HG03442 (cell line): ENCODE measurements at regions not wholly inside any gene's neighbourhood (a gene's known extent, or its start where the extent isn't known, plus 50 kb on each side); places are given as distances from the start of the nearest gene placed in this dataset.
"Not testable (repeated sequence)": the region's sequence is repeated elsewhere in the genome, so short reads cannot be mapped to it uniquely, and the experiment has no call there.

Source experiments
- ATAC-seq: cut with Tn5 transposase; IDR thresholded peaks from one replicate; pipeline ENCODE4 v1.9.1; 2021; ENCODE audit warnings: mild to moderate bottlenecking, moderate library complexity; ENCODE audit not compliant: unreplicated experiment

DNA sequence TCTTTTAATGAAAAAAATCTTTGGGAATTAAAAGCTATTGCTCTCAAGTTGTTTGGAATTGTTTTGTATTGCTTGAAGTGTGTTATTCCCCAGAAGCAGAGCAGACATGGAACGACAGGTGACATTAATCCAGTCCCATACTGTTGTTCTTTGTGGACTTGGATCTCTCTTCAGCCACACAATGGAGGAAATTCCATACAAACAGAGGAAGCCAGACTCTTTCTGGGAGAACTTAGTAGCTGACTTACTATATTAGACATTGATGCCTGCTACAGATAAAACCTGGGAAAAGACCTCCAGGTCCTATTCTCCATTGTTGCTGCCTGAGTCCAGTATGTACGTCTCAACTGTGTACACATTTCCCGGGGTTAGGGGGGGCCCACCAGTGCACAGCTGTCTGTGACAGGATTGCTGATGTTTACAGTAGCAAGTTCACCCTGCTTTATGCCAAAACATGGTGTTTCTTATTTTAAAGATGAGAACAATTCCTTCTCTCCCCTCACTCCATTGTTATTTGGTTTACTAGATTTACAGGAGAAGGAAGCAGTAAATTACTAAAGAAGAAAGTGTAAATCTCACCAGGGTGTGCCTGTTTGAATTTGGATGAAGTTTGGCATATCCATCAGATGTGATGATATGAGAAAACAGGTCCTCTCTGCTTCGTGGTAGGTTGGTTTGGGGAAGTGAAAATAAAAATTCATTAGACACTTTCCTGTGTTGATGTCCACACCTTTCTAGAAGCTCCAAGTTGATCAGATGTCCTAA, 142.4 kb upstream of the RBBP8 start:
- ATAC-seq = no peak

DNA sequence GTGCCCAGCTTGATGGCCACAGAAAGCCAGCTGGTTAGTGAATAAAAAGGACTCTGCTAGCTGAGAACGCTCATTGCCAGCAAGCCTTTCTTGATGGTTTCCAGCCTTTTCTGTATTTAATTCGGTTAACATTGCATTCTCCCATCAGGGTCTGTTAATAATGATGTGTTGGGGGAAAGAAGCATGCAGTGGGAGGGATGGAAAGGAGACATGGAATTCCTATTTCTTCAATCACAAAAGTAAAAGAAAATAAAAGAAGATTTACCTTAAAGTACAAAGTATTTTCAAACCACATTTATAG, 141.9 kb upstream of the RBBP8 start:
- ATAC-seq = no peak

DNA sequence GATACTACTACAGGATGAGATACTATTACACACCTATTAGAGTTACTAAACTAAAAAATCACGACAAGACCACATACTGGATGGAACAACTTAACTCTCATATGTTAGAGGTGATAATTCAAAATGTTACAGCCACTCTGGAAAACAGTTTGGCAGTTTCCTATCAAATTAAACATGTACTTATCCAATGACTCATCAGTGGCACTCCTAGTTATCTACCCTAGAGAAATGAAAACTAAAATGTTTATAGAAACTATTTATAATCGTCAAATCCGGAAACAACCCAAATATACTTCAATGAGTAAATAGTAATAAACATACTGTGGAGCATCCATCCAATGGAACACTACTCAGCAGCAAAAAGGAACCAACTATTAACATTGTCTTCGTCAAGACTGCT, 137.0 kb upstream of the RBBP8 start:
- no peak for ATAC-seq

DNA sequence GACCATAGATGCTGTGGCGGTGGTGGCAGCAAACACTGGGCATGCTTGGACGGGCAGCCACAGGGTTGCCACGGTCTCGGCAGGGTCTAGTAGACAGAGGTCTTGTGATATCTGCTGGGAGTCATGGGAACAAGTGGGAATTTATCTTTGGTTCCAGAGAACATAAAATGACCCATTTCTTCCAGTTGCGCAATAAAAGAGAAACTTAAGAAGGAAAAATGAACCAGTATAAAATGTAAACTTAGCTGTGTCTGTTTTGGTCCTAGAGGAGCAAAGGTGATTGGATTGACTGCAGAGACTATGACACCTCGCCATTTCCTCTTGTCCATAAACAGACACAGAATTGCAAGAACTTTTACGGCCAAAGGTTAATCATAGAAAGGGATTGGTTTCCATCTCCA, 132.6 kb upstream of the RBBP8 start:
- no peak for ATAC-seq

DNA sequence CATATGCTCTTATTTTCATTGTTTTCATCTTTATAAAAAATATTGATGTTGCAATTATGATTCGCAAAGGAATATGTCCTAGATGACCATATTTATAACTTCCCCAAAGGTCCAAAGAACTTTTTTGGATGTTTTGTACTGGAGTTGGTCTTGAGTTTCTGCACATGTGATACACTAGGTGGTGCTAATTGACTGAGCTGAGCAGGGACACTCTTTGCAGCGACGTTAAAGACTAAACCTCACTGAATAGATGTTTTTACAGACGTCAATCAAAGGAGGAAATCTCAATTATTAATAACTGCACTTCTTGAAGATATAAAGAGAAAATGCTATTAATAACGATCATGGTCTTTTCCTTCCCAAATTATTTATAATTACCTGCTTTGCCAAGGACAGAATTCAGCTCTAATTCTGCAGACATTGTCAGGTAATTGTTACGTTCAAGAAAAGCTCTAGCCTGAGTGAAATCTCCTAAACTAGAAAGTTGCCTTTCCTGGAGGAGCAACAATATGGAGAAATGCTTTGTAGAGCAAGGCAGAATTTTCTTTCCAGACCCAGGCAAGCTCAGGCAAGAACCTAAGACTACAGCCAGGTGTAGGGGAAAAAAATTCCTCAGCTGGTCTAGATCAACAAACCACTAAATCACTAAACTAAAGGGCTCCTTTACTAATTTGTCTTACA, 119.3 kb upstream of the RBBP8 start:
- ATAC-seq = no peak

DNA sequence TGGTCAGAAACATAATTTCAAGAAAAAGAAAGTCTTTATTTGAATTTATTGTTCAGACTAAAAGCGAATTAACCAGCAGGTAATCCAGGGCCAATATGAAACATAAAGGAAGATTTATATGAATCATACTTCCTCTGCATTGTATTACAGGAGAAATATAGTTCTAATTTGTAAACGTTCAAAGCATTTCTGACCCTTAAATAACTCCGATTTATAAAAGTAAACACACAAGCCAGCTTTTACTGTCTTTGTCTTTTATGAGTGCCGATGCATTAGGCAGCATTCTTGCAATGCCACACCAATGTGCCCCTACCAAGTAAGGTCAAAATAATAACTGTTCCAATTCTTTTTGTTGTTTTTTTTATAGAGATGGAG, 118.8 kb upstream of the RBBP8 start:
- ATAC-seq = no peak

DNA sequence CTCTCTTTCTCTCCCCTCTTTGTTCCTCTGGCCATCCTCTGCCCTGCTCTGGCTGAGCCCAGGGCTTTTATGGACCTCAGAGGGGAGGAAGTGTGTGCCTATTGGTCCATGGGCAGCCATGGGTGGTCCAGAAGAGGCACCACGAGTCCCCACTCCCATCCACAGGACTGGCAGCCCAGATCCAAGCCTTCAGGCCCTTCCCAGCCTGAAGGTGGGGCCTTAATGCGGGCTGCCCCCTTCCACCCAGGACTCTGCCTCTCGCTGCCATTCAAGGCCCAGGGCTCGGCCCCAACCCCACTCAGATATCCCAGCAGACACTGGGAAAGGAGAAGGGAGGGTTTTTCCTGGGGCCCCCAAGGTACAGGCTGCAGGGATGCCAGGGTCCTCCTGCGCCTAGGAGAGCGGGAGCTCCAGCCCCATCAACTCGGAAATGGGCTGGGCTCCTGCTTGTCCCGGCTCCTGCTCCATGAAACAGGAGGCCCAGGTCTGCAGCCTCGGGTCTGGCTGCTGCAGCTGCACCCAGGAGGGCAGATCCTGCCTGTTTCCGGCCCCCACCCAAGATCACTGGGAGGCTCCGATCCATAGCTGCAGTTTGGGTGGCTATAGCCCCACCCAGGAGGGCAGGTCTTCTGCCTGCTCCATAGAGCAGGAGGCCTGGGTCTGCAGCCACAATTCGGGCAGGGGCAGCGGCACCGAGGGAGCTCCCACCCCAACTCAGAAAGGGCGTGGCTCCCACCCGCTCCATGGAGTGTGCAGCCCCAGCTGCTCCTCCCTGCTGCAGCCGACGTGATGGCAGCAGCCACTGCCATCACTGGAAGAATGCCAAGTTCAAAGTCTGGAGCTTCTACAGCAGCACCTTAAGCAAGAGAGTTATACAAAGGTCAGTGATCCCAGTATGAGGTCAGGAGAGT, 116.6 kb upstream of the RBBP8 start:
- no peak for ATAC-seq

DNA sequence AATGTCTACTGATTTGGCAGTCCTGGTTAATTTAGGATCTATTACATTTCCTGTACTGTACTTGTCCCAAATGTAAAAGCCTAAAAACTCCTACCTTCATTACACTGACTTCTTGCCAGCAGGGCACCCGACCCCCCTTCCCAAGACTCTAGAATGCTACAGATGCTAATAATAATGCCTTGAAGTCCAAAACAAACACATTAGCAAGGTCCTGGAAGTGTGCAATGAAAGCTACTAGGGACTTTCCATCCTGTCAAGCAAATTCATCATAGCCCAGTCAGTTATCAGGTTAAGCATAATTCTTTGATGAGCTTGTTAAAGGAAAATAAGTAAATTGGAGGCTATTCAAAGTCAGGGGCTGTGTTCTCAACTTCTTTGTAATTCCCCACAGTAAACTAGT, 115.3 kb upstream of the RBBP8 start:
- no peak for ATAC-seq

DNA sequence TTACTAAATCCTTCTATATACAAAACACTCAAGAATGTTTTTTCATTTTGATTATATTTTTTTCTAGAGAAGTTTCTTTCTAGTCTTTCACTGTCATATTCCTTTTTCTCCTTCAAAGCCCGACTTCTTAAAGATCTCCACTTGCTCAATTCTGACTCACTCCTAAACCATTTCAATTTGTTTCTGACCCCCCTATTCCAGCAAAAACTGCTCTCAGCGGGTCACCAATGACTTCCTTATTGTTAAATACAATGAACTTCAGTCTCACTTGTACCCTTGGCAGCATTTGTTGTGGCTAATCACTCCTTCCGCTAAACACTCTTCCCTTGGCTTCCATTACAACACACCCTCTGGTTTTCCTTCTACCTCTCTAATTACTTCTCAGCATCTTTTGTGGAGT, 111.1 kb upstream of the RBBP8 start:
- no peak for ATAC-seq

DNA sequence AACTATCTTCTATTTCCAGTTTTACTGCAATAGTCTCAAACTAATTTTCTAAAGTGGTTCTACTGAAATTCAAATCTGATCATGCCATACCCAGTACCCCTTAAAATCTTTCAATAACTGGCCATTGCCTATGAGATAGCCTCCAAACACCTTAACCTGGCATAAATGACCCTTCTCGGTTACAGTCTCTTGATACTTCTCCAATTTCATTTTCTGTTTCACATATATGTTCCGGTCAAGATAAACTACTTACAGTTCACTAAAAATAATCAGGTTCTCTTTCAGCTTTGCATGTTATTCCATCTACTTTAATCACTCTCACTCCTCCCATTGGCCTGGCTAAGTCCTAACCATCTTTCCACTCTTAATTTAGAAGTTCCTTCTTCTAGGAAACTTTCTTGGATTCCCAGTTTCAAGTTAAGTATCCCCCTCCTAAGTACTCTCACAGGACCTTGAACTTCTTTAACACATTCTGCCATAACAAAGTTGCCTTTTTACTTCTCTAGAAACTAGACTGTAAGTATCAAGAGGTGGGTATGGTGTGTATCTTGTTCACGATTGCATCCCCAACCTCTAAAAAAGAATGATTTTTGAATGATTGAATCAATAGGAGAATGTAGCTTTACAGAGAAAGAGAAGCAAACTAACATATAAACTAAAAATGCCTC, 110.2 kb upstream of the RBBP8 start:
- ATAC-seq = peak; percentile 90

DNA sequence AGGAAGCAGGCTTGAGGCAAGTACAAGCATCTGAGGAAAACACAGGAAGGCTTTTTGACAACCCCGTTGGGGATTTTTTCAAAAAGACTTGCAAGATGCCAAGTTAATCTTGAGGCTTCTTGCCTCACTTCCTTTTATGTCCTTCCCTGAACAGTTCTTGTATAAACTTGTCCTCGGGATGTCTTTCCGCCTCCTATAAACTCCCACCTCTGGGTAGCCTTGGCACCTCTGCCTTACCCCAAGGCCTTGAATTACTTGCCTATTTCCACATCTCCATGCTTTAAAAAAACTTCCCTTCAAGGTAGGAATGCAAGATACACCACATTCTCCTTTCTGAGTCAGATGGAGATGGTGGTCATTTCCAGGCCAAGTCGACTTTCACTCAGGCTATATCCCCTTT, 106.4 kb upstream of the RBBP8 start:
- no peak for ATAC-seq

DNA sequence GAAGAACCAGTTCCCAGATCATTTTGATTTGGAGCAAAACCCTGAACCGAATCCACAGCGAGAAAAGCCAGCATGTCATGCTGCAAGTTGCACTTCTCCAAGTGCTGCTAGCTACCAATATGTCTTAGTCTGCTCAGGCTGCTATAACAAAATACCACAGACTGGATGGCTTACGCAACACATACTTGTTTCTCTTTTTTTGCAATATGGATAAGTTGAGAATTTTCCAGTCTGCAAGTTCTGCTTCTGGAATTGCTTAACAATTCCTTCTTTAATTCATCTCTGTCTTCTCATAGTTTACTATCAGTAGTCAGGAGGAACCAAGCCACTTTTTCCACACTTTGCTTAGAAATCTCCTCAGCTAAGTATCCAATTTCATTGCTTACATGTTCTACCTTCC, 105.9 kb upstream of the RBBP8 start:
- ATAC-seq = no peak

DNA sequence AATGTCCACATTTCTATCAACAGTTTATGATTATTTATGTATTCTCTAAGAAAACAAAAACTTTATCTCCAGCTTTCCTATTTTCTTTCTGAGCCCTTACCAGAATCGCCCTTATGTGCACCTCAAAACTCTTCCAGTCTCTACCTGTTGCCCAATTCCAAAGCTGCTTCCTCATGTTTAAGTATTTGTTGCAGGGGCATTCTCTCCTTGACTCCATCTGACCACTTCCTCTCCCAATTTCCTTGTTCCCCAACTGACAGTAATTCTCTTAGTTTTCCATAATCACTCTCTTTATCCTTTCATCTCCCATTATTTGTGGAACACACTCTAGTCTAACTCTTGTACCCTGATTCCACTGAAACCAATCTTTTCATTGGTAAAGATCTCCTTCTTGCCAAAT, 105.4 kb upstream of the RBBP8 start:
- no peak for ATAC-seq

DNA sequence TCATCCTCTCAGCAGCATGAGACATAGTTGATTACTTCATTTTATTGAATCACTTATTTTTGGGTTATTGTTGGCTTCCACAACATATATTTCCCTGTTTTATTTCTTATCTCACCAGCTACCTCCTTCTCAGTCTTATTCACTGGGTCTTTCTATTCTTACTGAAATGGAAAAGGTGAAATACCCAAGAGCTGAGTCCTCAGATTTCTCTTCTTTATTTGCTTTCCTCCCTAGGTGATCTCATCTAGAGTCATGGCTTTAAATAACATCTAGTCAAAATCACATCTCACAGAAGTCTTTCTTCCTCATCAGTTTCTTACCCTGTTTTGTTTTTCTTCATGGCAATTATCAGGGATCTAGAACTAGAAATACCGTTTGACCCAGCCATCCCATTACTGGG, 105.0 kb upstream of the RBBP8 start:
- ATAC-seq = no peak

DNA sequence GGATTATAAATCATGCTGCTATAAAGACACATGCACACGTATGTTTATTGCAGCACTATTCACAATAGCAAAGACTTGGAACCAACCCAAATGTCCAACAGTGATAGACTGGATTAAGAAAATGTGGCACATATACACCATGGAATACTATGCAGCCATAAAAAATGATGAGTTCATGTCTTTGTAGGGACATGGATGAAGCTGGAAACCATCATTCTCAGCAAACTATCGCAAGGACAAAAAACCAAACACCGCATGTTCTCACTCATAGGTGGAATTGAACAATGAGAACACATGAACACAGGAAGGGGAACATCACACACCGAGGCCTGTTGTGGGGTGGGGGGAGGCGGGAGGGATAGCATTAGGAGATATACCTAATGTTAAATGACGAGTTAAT, 104.5 kb upstream of the RBBP8 start:
- ATAC-seq = not testable (repeated sequence)

DNA sequence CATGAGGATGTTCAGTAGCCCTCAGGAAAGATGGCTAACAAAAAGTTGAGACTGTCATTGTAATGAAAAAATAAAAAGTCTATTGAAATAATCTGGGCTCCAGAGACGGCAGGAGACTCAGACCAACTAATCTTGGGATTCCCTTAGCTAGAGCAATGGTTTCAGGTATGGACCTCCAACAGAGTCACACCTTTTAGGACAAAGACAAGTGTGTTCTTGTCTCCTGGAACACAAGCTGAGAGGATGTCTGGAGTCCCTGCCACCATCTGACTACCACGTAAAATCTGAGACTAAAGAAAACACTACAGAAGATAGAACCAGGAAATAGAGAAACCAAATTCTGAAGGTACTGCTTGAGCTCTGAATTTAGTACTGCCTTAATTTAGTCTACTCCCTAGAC, 103.3 kb upstream of the RBBP8 start:
- no peak for ATAC-seq

DNA sequence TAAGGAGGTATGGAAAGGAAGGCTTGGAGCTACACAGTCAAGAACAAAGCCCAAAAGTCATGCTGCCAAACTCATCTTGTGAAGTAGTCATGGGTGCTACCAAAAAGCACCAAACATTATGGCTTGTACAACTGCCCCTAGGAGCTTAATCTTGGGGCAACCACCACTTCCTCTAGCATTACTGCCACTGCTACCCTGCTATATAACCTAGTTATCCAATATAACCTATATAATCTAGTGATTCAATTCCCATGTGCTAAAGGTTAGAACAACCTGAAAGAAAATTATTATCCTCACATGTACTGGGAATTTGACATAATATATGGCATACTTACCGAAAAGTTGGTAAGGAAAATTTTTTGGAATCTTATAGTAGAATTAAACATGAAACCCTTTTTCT, 102.6 kb upstream of the RBBP8 start:
- no peak for ATAC-seq

DNA sequence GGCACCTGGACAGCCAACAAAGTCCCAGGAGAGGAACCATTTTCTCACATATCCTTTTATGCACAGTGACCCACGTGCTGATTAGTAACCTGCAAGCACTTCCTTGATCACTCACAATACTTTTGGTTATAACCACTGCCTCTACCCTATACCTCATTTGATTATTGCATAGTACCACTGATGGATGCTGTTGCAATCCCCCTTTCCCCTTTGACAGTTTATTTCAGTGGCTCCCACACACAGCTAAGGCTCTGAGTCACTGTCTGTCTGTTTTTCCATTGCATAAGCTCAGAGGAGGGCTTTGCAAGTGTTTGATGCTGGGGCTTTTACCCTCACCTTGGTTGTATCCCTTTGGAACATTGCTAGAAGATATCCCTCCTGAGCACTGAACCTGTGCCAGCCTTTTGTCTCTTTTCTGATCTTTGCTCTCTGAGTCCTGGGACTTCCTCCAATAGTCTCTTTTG, 101.7 kb upstream of the RBBP8 start:
- no peak for ATAC-seq

DNA sequence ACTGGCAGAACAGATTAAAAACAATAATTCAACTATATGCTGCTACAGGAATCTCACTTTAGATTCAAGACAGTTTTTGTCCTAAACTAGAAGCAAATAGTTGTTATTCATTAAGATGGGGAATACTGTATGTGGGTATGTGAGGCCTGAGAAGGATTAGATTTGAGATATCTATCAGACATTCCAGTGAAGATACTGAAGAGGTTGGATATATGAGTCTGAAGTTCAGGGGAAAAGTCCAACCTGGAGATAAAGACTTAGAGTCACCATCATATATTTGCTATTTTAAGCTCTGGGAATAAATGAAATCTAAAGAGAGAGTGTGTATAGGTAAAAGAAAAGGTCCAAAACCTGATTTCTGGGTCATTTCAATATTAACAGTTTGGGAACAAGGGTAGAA, 96.2 kb upstream of the RBBP8 start:
- no peak for ATAC-seq

DNA sequence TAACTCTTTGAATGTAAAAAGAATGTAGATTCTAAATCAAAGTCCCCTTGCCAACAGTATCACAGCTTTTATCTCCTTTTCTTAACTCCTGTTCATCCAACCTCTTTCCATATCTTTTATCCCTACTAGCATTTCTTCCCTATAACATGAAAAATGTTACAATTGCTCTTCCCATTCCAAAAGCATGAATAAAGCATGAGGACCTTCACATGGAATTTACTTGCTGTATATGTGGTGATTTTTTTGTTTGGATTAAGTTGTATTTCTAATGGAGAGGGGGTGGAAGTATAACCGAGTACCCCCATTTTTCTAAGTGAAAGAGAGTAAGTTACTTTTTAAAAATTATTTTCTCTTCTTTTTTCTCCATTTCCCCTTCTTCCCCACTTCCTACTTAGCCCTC, 94.9 kb upstream of the RBBP8 start:
- ATAC-seq = no peak

DNA sequence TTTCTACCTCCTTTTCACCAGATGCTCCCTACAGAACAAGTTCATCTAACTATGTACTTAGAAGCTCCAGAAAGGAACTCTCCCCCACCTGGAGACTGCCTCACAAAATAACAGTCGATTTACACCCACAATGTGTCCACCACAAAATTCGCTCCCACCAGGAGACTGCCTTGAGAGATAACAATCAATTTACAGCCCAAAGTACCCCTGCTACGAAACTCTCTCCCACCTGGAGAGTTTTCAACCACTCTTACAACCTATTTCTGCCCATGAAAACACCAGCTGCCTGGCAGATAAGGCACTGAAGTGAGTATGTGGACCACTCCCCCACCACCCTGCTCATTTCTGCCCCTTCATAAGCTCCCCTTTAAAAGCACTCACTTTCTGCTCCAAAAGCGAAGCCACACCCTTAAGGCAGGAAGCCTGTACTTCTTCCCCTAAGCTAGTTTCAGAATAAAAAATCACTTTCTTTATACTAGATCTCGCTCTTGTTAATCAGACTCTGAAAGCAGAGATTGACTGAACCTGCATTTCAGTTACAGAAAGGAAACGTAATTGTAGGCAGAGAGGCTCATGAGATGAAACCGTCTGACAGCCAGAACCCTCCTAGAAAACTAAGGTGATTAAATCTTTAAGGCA, 94.4 kb upstream of the RBBP8 start:
- peak; percentile 69 for ATAC-seq
